Common myeloid progenitor, CD34-positive (primary cell): ENCODE measurements at regions not wholly inside any gene's neighbourhood (a gene's known extent, or its start where the extent isn't known, plus 50 kb on each side); places are given as distances from the start of the nearest gene placed in this dataset.

Source experiments
- CTCF ChIA-PET: fragments of 350-600 bp; sonication (Branson Sonifier 250); formaldehyde crosslinking; loops from one replicate; lab custom pipeline; 2021; ENCODE audit warnings: antibody characterized with exemption; lab: Charles Lee
- POLR2A ChIA-PET: fragments of 350-600 bp; sonication (Branson Sonifier 250); formaldehyde crosslinking; loops from one replicate; lab custom pipeline; 2021; ENCODE audit warnings: antibody characterized with exemption; lab: Charles Lee
- DNase-seq, 3 donors: peaks; one replicate each; pipeline versions ENCODE4 v3.0.0 to v3.0.0-alpha.2; 2013
- H3K27ac ChIP-seq, 2 experiments: 1 replicate in 1 of 2; 2 replicates in 1 of 2; pipeline ENCODE4 v1.7.0; 2013; ENCODE audit warnings: inconsistent platforms in 2 of 2, low read length in 2 of 2, mild to moderate bottlenecking in 2 of 2, low read depth in 1 of 2, moderate library complexity in 1 of 2; ENCODE audit not compliant: severe bottlenecking in 2 of 2, insufficient read depth in 1 of 2, poor library complexity in 1 of 2
- H3K27me3 ChIP-seq, 5 experiments: replicated peaks in 2 of 5; 1 replicate in 3 of 5; 2 replicates in 2 of 5; pipeline versions ENCODE4 v1.6.1 to v1.7.0; 2013; ENCODE audit warnings: low read length in 4 of 5, mild to moderate bottlenecking in 2 of 5, moderate library complexity in 2 of 5, inconsistent platforms in 1 of 5; ENCODE audit not compliant: insufficient read depth in 5 of 5, control insufficient read depth in 4 of 5
- H3K36me3 ChIP-seq, 4 experiments: 1 replicate in 2 of 4; 2 replicates in 2 of 4; pipeline versions ENCODE4 v1.6.1 to v1.7.0; 2013; ENCODE audit warnings: low read length in 3 of 4, control low read depth in 1 of 4, mild to moderate bottlenecking in 1 of 4; ENCODE audit not compliant: control insufficient read depth in 4 of 4, insufficient read depth in 4 of 4
- H3K4me1 ChIP-seq, 4 experiments: 1 replicate in 3 of 4; 2 replicates in 1 of 4; pipeline versions ENCODE4 v1.6.1 to v1.7.1; 2013; ENCODE audit warnings: low read length in 3 of 4, mild to moderate bottlenecking in 3 of 4, control low read depth in 1 of 4, inconsistent platforms in 1 of 4, moderate library complexity in 1 of 4; ENCODE audit not compliant: control insufficient read depth in 4 of 4, insufficient read depth in 4 of 4; ENCODE audit errors: control extremely low read depth in 1 of 4
- H3K4me3 ChIP-seq, 7 experiments: 1 replicate in 4 of 7; 2 replicates in 3 of 7; pipeline versions ENCODE4 v1.5.1 to v1.7.0; 2013; ENCODE audit warnings: mild to moderate bottlenecking in 7 of 7, low read length in 6 of 7, moderate library complexity in 6 of 7, inconsistent platforms in 2 of 7, low read depth in 2 of 7, control low read depth in 1 of 7; ENCODE audit not compliant: insufficient read depth in 4 of 7, control insufficient read depth in 1 of 7; ENCODE audit errors: extremely low read depth in 1 of 7
- H3K9me3 ChIP-seq, 5 experiments: 1 replicate in 4 of 5; 2 replicates in 1 of 5; pipeline versions ENCODE4 v1.6.1 to v1.7.1; 2013; ENCODE audit warnings: low read length in 4 of 5, mild to moderate bottlenecking in 2 of 5, inconsistent platforms in 1 of 5, low read depth in 1 of 5, moderate library complexity in 1 of 5; ENCODE audit not compliant: control insufficient read depth in 4 of 5, insufficient read depth in 2 of 5; ENCODE audit errors: control extremely low read depth in 1 of 5
- WGBS: methylation state at CpG from one replicate; pipeline ENCODE4 v1.1.5; 2013; ENCODE audit not compliant: insufficient coverage; 5-methylcytosine and 5-hydroxymethylcytosine counted together

- ChIA-PET POLR2A (no interaction called here), CTCF (interaction anchor here (1.1 kb wide), 1 partner anchor 175 kb away, joined by 3 read pairs; no protein-coding TSS in a partner anchor)
- 100% methylated on average over 2 of the region's 3 CpGs for WGBS
- Histone ChIP-seq H3K27me3 (peaks cover 8 to 73% (median 42%) of the 10 kb centered on the region in 5 experiments), H3K36me3 (no peaks in the 10 kb centered on the region), H3K9me3 (peaks cover 0 to 23% (median 3%) of the 10 kb centered on the region in 5 experiments), H3K4me1 (no peaks in the 10 kb centered on the region), H3K27ac (no peak overlapping the region), H3K4me3 (no peak overlapping the region)
- no peak for DNase-seq
Measured at GRCh38 chr12:64931321-64931720, 106.9 kb downstream of the TBC1D30 start.

- no peaks in the 10 kb centered on the region for H3K36me3 ChIP-seq
- WGBS, result 89% methylated on average over 1 of the region's 1 CpG
- no peak overlapping the region for H3K27ac ChIP-seq
- H3K9me3 ChIP-seq, result peaks cover 0 to 21% (median 0%) of the 10 kb centered on the region in 5 experiments
- no peak for DNase-seq
- ChIA-PET CTCF (interaction anchor here (1.1 kb wide), 1 partner anchor 175 kb away, joined by 3 read pairs; no protein-coding TSS in a partner anchor), POLR2A (interaction anchor here (0.6 kb wide), 1 partner anchor 67 kb away, joined by 3 read pairs; no protein-coding TSS in a partner anchor)
- H3K27me3 ChIP-seq, result peaks cover 8 to 74% (median 42%) of the 10 kb centered on the region in 5 experiments
- H3K4me3 ChIP-seq, result no peak overlapping the region
- no peaks in the 10 kb centered on the region for H3K4me1 ChIP-seq
Measured at GRCh38 chr12:64931981-64932380, 107.5 kb downstream of the TBC1D30 start.

- POLR2A ChIA-PET, result no interaction called here
- Histone ChIP-seq H3K4me3 (no peak overlapping the region), H3K36me3 (no peaks in the 10 kb centered on the region), H3K27ac (no peak overlapping the region), H3K9me3 (peaks cover 0 to 12% (median 0%) of the 10 kb centered on the region in 5 experiments), H3K4me1 (no peaks in the 10 kb centered on the region), H3K27me3 (peaks cover 5 to 85% (median 55%) of the 10 kb centered on the region in 5 experiments)
- CTCF ChIA-PET, result interaction anchor here (0.8 to 1.0 kb wide), 2 partner anchors 11 kb away, joined by 3 to 5 read pairs; no protein-coding TSS in a partner anchor
- 33% methylated on average over 1 of the region's 2 CpGs for WGBS
- DNase-seq, result no peak
Measured at GRCh38 chr12:64933791-64934190, 109.3 kb downstream of the TBC1D30 start.

GRCh38 chr12:64937452-64937851, 113.0 kb downstream of the TBC1D30 start:
- Histone ChIP-seq H3K27me3 (peaks cover 9 to 88% (median 55%) of the 10 kb centered on the region in 5 experiments), H3K9me3 (peaks cover 0 to 12% (median 4%) of the 10 kb centered on the region in 5 experiments), H3K4me1 (no peaks in the 10 kb centered on the region), H3K4me3 (no peak overlapping the region), H3K36me3 (no peaks in the 10 kb centered on the region), H3K27ac (no peak overlapping the region)
- ChIA-PET POLR2A (no interaction called here), CTCF (interaction anchor here (1.0 to 1.5 kb wide), 2 partner anchors 47 to 162 kb away, joined by 3 to 4 read pairs; no protein-coding TSS in a partner anchor)
- DNase-seq, result no peak

- POLR2A ChIA-PET, result no interaction called here
- Histone ChIP-seq H3K36me3 (no peaks in the 10 kb centered on the region), H3K9me3 (peaks cover 0 to 12% (median 4%) of the 10 kb centered on the region in 5 experiments), H3K27ac (no peak overlapping the region), H3K4me1 (no peaks in the 10 kb centered on the region), H3K4me3 (no peak overlapping the region), H3K27me3 (peaks cover 12 to 91% (median 55%) of the 10 kb centered on the region in 5 experiments)
- 71% methylated on average over 1 of the region's 2 CpGs for WGBS
- no peak for DNase-seq
- CTCF ChIA-PET, result no interaction called here
Measured at GRCh38 chr12:64938179-64938578, 113.7 kb downstream of the TBC1D30 start.

- POLR2A ChIA-PET, result interaction anchor here (0.5 kb wide), 1 partner anchor 15 kb away, joined by 3 read pairs; no protein-coding TSS in a partner anchor
- no peak overlapping the region for H3K27ac ChIP-seq
- H3K36me3 ChIP-seq, result no peaks in the 10 kb centered on the region
- 8% methylated on average over 2 of the region's 5 CpGs for WGBS
- peaks cover 0 to 8% (median 4%) of the 10 kb centered on the region in 5 experiments for H3K9me3 ChIP-seq
- CTCF ChIA-PET, result interaction anchor here (1.3 kb wide), 1 partner anchor 164 kb away, joined by 3 read pairs; no protein-coding TSS in a partner anchor
- peaks cover 0 to 10% (median 0%) of the 10 kb centered on the region in 4 experiments for H3K4me1 ChIP-seq
- H3K27me3 ChIP-seq, result peaks cover 10 to 93% (median 48%) of the 10 kb centered on the region in 5 experiments
- peak; percentile 68 to 93 (median 92) for DNase-seq
- no peak overlapping the region for H3K4me3 ChIP-seq
Measured at GRCh38 chr12:64943686-64944085, 119.2 kb downstream of the TBC1D30 start.

GRCh38 chr12:64944966-64945365, 120.5 kb downstream of the TBC1D30 start:
- CTCF ChIA-PET, result interaction anchor here (0.7 to 1.3 kb wide), 2 partner anchors 12 to 163 kb away, joined by 3 read pairs; no protein-coding TSS in a partner anchor
- WGBS, result 100% methylated on average over 3 of the region's 3 CpGs
- Histone ChIP-seq H3K27me3 (peaks cover 13 to 93% (median 56%) of the 10 kb centered on the region in 5 experiments), H3K4me1 (peaks cover 0 to 12% (median under 1%) of the 10 kb centered on the region in 4 experiments), H3K36me3 (no peaks in the 10 kb centered on the region), H3K27ac (no peak overlapping the region), H3K4me3 (no peak overlapping the region), H3K9me3 (peaks cover 0 to 2% (median 0%) of the 10 kb centered on the region in 5 experiments)
- no peak for DNase-seq
- POLR2A ChIA-PET, result interaction anchor here (0.6 kb wide), 1 partner anchor 12 kb away, joined by 4 read pairs; no protein-coding TSS in a partner anchor
